ENCODE measurements at regions not wholly inside any gene's neighbourhood (a gene's known extent, or its start where the extent isn't known, plus 50 kb on each side); places are given as distances from the start of the nearest gene placed in this dataset.

- H4K20me1 ChIP-seq (ENCODE audit: insufficient read depth, low read length) = no peaks in the 10 kb centered on the region
These were observed 271.7 kb downstream of the BCL11A start for GRCh38 chr2:60281730-60282129.

GRCh38 chr2:60280238-60280637 lies 273.2 kb downstream of the BCL11A start:
- H2AFZ ChIP-seq (ENCODE audit: low read length) = no peak overlapping the region
- H3K79me2 ChIP-seq (ENCODE audit: insufficient read depth, low read length) = no peaks in the 10 kb centered on the region
- no peaks in the 10 kb centered on the region for H3K4me1 ChIP-seq (ENCODE audit: insufficient read depth, low read length, severe bottlenecking)
- H3K27ac ChIP-seq (ENCODE audit: low read depth, low read length, poor library complexity, severe bottlenecking) = no peak overlapping the region
- no peaks in the 10 kb centered on the region for H4K20me1 ChIP-seq (ENCODE audit: insufficient read depth, low read length)
- no peaks in the 10 kb centered on the region for H3K36me3 ChIP-seq (ENCODE audit: insufficient read depth, low read length)
- H3K9me3 ChIP-seq (ENCODE audit: low read length) = no peaks in the 10 kb centered on the region
- H3K4me3 ChIP-seq (ENCODE audit: low read depth, low read length, poor library complexity, severe bottlenecking) = no peak overlapping the region
- no peaks in the 10 kb centered on the region for H3F3A ChIP-seq (ENCODE audit: insufficient read depth, low read length)
- TF ChIP-seq CTCF (IDR thresholded peaks at IDR 0.05; ENCODE audit: low read length) (no peak), EZH2 (IDR thresholded peaks at IDR 0.05; ENCODE audit: borderline replicate concordance, low read length) (no peak)
- H3K27me3 ChIP-seq (ENCODE audit: insufficient read depth, low read length) = no peaks in the 10 kb centered on the region; the same call in 1 of the 2 replicates
- H3K9me2 ChIP-seq (ENCODE audit: low read depth, low read length) = no peaks in the 10 kb centered on the region
- H3K9ac ChIP-seq (ENCODE audit: low read length) = no peak overlapping the region
- H3K4me2 ChIP-seq (ENCODE audit: low read length) = no peak overlapping the region

More at GRCh38 chr2:60281730-60282129, 271.7 kb downstream of the BCL11A start:
- Histone ChIP-seq H3K9me2 (ENCODE audit: low read depth, low read length) (no peaks in the 10 kb centered on the region), H2AFZ (ENCODE audit: low read length) (no peak overlapping the region), H3K4me3 (ENCODE audit: low read depth, low read length, poor library complexity, severe bottlenecking) (no peak overlapping the region), H3K27me3 (ENCODE audit: insufficient read depth, low read length) (no peaks in the 10 kb centered on the region; the same call in 1 of the 2 replicates), H3K79me2 (ENCODE audit: insufficient read depth, low read length) (no peaks in the 10 kb centered on the region), H3K9me3 (ENCODE audit: low read length) (no peaks in the 10 kb centered on the region), H3K4me2 (ENCODE audit: low read length) (no peak overlapping the region), H3K4me1 (ENCODE audit: insufficient read depth, low read length, severe bottlenecking) (no peaks in the 10 kb centered on the region), H3F3A (ENCODE audit: insufficient read depth, low read length) (no peaks in the 10 kb centered on the region), H3K36me3 (ENCODE audit: insufficient read depth, low read length) (no peaks in the 10 kb centered on the region), H3K9ac (ENCODE audit: low read length) (no peak overlapping the region), H3K27ac (ENCODE audit: low read depth, low read length, poor library complexity, severe bottlenecking) (no peak overlapping the region)
- TF ChIP-seq CTCF (IDR thresholded peaks at IDR 0.05; ENCODE audit: low read length) (no peak), EZH2 (IDR thresholded peaks at IDR 0.05; ENCODE audit: borderline replicate concordance, low read length) (no peak)

GRCh38 chr2:60278906-60279305 lies 274.5 kb downstream of the BCL11A start:
- Histone ChIP-seq H3K4me2 (ENCODE audit: low read length) (no peak overlapping the region), H3K4me3 (ENCODE audit: low read depth, low read length, poor library complexity, severe bottlenecking) (no peak overlapping the region), H2AFZ (ENCODE audit: low read length) (no peak overlapping the region), H3K9ac (ENCODE audit: low read length) (no peak overlapping the region), H3K4me1 (ENCODE audit: insufficient read depth, low read length, severe bottlenecking) (no peaks in the 10 kb centered on the region), H3K36me3 (ENCODE audit: insufficient read depth, low read length) (no peaks in the 10 kb centered on the region), H3K27me3 (ENCODE audit: insufficient read depth, low read length) (no peaks in the 10 kb centered on the region; the same call in 1 of the 2 replicates), H4K20me1 (ENCODE audit: insufficient read depth, low read length) (no peaks in the 10 kb centered on the region), H3K9me3 (ENCODE audit: low read length) (peaks cover 3% of the 10 kb centered on the region; the same call in 1 of the 2 replicates), H3K79me2 (ENCODE audit: insufficient read depth, low read length) (no peaks in the 10 kb centered on the region), H3F3A (ENCODE audit: insufficient read depth, low read length) (no peaks in the 10 kb centered on the region), H3K27ac (ENCODE audit: low read depth, low read length, poor library complexity, severe bottlenecking) (no peak overlapping the region), H3K9me2 (ENCODE audit: low read depth, low read length) (no peaks in the 10 kb centered on the region)
- TF ChIP-seq EZH2 (IDR thresholded peaks at IDR 0.05; ENCODE audit: borderline replicate concordance, low read length) (no peak), CTCF (IDR thresholded peaks at IDR 0.05; ENCODE audit: low read length) (no peak)

All from OCI-LY1 (cell line).